HG03066 (cell line): ENCODE measurements at regions not wholly inside any gene's neighbourhood (a gene's known extent, or its start where the extent isn't known, plus 50 kb on each side); places are given as distances from the start of the nearest gene placed in this dataset.
"Not testable (repeated sequence)": the region's sequence is repeated elsewhere in the genome, so short reads cannot be mapped to it uniquely, and the experiment has no call there.

Source experiments
- ATAC-seq: cut with Tn5 transposase; IDR thresholded peaks from one replicate; pipeline ENCODE4 v1.9.1; 2021; ENCODE audit warnings: low read depth; ENCODE audit not compliant: unreplicated experiment

DNA sequence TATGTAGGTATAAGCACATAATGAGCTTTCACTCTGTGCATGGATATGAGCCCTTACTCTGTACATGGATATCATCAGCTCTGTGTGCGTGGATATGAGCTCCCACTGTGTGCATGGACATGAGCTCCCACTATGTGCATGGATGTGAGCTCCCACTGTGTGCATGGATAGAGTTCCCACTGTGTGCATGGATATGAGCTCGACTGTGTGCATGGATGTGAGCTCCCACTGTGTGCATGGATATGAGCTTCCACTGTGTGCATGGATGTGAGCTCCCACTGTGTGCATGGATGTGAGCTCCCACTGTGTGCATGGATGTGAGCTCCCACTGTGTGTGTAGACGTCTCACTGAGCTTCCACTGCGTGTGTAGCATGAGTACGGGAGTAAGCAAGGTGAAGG is 149.3 kb upstream of the ALKAL2 start:
- ATAC-seq, result no peak

GRCh38 chr2:436205-436604 is 148.3 kb upstream of the ALKAL2 start:
- no peak for ATAC-seq

DNA sequence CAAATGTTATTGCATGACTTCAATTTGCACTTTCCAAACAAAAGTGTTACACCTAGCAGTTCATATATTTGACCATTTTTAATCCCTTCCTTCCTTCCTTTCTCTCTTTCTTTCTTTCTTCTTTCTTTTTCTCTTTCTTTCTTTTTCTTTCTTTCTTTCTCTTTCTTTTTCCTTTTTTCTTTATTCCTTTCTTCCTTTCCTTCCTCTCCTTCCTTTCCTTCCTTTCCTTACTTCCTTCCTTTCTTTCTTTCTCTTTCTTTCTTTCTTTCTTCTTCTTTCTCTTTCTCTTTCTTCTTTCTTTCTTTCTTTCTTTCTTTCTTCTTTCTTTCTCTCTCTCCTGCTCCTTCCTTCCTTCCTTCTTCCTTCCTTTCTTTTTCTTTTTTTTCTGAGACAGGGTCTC is 146.7 kb upstream of the ALKAL2 start:
- no peak for ATAC-seq

GRCh38 chr2:433216-433615 is 145.3 kb upstream of the ALKAL2 start:
- ATAC-seq, result no peak

DNA sequence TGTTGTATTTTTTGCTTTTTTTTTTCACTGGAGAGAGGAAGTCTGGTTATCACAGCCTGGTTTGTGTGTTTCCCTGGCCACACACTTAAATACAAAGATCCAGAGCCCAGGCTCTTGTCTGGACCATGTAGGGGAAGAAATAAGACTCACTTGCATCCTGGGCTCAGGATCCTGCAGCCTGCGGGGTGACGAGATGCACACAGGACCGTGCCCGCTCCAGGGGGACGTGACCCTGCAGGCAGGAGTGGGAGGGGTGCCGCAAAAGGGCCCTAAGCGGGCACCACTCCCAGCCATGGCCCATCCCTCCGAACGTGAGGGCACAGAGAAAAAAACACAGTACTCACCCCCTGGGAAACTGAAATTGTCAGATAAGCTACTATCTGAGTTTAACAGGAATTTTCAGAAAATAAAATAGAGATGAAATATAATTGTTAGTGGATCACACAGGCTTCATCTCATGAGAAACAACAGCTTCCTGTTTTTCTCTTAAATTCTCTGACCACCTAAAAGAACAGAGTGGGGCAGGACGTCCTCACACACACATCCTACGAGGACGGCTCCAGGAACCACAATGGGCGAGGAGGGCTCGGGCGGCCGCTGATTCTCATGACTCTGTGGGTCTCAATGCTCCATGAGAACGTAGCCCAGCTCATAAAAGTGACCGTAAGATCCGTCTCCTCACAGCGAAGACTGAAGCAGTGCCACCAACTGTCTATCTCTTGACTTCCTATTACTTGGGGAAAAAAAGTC is 142.6 kb upstream of the ALKAL2 start:
- no peak for ATAC-seq

- no peak for ATAC-seq
Observed at GRCh38 chr2:429575-430254, 141.8 kb upstream of the ALKAL2 start.

DNA sequence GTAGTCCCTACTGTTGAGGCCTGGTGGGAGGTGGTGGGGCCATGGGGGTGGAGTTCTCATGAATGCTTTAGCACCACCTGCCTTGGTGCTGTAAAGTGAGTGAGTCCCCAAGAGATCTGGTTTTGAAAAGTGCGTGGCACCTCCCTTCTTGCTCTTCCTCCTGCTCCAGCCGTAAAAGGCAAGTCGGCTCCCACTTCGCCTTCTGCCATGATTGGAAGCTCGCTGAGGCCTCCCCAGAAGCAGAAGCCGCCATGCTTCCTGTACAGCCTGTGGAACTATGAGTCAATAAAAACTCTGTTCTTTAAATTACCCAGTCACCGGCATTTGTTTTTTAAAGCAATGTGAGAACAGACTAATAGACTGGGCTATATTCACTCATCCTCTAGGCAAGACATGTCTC is 141.3 kb upstream of the ALKAL2 start:
- ATAC-seq, result no peak

DNA sequence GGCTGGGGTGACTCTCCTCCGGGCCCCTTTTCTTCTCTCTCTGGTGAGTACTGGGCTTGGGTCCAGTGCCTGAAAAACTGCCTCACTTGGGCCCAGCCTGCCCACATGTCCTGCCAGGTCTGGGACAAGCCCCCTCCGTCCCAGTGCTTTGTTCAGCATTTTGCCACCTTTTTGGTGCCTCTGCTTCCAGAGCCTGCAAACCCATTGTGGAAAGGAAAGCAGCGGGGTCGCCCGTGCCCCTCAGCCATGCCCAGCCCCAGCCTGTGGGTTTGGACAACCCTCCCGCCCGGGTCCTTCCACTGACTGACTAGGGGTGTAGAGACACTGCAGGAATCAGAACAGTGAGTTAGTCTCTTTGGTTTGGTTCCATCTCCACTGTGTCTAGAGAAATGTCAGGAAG is 140.7 kb upstream of the ALKAL2 start:
- no peak for ATAC-seq

DNA sequence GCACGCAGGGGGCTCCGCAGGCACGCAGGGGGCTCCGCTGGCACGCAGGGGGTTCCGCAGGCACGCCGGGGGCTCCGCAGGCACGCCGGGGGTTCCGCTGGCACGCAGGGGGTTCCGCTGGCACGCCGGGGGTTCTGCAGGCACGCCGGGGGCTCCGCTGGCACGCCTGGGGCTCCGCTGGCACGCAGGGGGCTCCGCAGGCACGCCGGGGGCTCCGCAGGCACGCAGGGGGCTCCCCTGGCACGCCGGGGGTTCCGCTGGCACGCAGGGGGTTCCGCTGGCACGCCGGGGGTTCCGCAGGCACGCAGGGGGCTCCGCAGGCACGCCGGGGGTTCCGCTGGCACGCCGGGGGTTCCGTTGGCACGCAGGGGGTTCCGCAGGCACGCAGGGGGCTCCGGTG is 138.8 kb upstream of the ALKAL2 start:
- not testable (repeated sequence) for ATAC-seq

GRCh38 chr2:425947-426346 is 138.1 kb upstream of the ALKAL2 start:
- ATAC-seq, result no peak

- ATAC-seq, result no peak
Observed at GRCh38 chr2:425243-425642, 137.4 kb upstream of the ALKAL2 start.

DNA sequence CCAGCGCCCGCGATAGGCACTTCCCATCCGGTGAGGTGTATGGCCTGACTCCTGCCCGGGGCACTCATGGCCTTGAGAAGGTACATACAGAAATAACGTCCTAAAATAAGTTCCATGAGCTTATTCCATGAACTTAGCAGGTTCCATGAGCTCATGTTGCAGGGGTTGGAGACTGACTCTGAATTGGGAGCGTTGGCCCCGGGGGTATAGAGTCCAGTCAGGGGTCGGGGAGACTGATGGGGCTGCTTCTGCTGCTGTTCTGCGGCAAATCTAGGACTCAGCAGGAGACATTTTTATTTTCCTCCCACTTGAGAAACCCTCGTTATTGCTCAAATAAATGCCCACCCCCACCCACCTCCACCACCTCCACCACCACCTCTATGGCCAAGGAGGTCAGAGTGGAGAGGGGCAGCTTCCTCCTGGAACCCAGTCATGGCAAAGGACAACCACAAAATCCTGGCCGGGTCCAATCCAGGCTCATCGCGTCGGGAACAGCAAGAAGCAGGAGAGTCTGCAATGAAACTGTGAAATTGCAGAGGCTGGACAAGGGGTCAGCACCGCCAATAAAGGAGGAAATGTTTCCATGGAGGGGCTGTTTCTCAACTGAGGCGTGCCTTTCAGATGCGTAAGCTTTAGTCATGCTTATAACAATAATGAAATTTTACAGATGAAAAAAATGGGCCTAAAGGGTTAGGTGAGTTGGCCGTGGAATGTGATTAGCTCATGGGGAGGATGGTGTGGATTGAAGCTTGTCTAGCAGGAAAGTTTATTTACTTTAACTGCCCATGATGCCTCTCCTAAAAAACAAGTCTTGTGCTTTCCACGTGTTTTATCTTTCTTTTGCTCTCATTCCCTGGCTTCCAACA is 136.6 kb upstream of the ALKAL2 start:
- ATAC-seq, result no peak

GRCh38 chr2:423479-423878 is 135.6 kb upstream of the ALKAL2 start:
- ATAC-seq, result no peak

DNA sequence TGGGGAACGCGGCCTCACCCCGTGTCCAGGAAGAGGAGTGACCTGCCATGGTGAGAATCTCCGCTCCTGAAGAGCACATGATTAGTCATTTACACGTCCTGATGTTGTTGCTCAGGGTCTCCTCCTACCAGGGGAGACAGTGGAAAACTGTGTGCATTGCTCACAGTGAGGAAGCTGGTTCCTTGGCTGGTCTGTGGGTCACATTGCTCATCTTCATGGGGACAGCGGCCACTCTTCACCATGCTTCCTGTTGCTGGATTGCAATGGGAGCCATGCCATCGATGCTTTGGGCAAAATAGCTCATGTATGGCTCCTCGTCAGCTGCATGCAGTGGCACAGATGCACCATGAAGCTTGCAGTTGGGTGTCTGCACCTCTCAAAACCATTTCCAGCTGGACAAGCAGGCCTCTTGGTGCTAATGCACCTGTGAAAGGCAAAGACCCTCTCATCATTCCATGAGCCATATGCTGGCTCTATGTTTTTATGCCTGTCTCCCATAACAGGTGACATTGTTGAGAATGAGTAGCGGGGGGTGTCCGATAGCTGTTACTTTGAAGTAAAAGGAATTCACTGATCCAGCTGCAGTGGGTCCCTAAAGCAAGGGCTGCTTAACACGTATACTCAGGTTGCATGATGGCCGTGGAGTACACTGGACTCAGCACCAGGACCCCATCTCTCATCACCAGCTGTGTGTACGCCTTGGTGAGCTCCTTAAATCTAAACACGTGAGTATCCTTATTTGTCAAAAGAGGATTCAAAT is 135.0 kb upstream of the ALKAL2 start:
- ATAC-seq, result no peak

GRCh38 chr2:421406-421805 is 133.5 kb upstream of the ALKAL2 start:
- no peak for ATAC-seq

GRCh38 chr2:419687-420317 is 131.9 kb upstream of the ALKAL2 start:
- ATAC-seq, result no peak

DNA sequence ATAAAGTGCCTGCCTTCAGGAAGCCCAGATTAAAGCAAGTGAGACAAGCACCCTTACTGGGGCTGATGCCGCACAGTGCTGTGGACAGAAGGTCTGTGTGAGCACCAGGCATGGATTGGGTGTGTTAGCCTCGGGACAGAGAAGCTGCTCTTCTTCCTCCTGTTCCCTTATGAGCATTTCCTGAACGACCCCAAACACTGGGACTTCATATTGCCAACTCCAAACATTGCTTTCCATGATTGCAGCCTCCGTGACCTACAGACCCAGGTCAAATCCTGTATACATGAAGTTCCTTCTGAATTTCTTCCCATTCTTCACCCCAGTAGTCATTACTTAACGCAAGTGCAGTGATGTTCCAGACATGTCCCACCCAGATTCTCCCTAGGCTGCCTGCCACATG is 129.8 kb upstream of the ALKAL2 start:
- no peak for ATAC-seq

DNA sequence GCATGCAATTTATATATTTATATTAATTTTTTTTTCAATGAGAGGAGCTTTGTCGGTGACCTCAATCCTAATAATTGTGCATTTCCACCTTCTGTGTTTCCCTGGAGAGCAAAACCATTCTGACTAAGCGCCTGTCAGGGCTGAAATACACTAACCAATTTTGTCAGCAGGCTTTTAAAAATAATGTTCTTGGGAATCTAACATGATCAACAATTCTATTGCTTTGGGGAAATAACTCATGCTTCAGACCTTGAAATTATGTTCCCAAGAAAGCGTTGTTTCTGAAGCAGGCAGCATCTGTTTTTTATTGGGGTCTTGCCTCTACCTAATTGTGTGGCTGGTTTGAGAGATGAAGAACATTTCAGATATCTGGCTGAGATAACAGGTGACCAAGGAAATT is 129.1 kb upstream of the ALKAL2 start:
- no peak for ATAC-seq

DNA sequence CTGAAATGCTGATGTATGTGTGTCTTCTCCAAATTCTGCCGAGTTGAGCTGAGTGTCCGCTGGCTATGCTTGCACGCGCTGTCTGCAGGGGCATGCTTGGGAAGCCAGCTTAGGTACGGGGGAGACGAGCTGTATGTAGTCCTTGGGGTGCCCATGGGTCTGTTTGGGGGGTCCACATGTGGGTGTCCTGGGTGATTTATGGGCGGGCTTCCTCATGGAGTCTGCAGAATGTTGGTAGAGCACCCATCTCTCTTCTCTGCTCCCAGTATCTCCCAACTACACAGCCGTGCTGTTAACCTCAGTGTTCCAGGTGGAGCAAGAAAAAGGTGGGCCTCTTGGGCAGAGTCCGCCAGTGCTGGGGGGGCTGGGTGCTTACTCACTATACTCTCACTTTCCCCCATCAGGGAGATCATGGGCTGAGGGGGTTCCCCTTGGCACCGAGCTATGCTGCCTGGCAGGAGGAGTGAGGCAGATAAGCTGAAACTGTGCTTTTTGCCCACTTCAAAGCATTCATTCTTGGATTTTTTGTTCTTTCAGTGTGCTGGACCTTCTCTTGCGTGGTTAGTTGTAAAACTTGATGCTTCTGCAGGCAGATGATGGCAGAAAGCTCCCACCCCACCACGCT is 128.2 kb upstream of the ALKAL2 start:
- ATAC-seq, result no peak

GRCh38 chr2:409523-409922 is 121.6 kb upstream of the ALKAL2 start:
- no peak for ATAC-seq
